Loucy (cell line): ENCODE measurements at regions not wholly inside any gene's neighbourhood (a gene's known extent, or its start where the extent isn't known, plus 50 kb on each side); places are given as distances from the start of the nearest gene placed in this dataset.

Source experiments
- H2AFZ ChIP-seq: fragments of 200-600 bp; sonication (generic); 2 replicates; pipeline ENCODE4 v1.6.0; 2016; ENCODE audit warnings: antibody characterized with exemption, mild to moderate bottlenecking, low read length, moderate library complexity
- H3F3A ChIP-seq: fragments of 200-600 bp; 2 replicates; pipeline ENCODE4 v1.6.0; 2016; ENCODE audit warnings: antibody characterized with exemption, low read depth, mild to moderate bottlenecking
- H3K27me3 ChIP-seq: fragments of 200-600 bp; sonication (generic); 2 replicates; pipeline ENCODE4 v1.6.1; 2014; ENCODE audit warnings: low read length, mild to moderate bottlenecking; ENCODE audit not compliant: insufficient read depth, poor library complexity, severe bottlenecking
- H3K36me3 ChIP-seq: fragments of 200-600 bp; sonication (generic); 2 replicates; pipeline ENCODE4 v1.6.1; 2016; ENCODE audit warnings: low read length; ENCODE audit not compliant: insufficient read depth
- H3K4me1 ChIP-seq: fragments of 200-600 bp; sonication (generic); 2 replicates; pipeline ENCODE4 v1.5.1; 2014; ENCODE audit warnings: low read length, mild to moderate bottlenecking; ENCODE audit not compliant: insufficient read depth, poor library complexity, severe bottlenecking
- H3K4me2 ChIP-seq: fragments of 200-600 bp; sonication (generic); 2 replicates; pipeline ENCODE4 v1.6.0; 2014; ENCODE audit warnings: antibody characterized with exemption, low read length, low read depth, mild to moderate bottlenecking; ENCODE audit not compliant: poor library complexity, severe bottlenecking
- H3K4me3 ChIP-seq: fragments of 200-600 bp; sonication (generic); 2 replicates; pipeline ENCODE4 v1.5.1; 2014; ENCODE audit warnings: low read length, mild to moderate bottlenecking, mixed read lengths; ENCODE audit not compliant: poor library complexity, severe bottlenecking
- H3K79me2 ChIP-seq: fragments of 200-600 bp; sonication (generic); 2 replicates; pipeline ENCODE4 v1.6.1; 2014; ENCODE audit warnings: low read length; ENCODE audit not compliant: insufficient read depth
- H3K9ac ChIP-seq: fragments of 200-600 bp; sonication (generic); 2 replicates; pipeline ENCODE4 v1.6.0; 2014; ENCODE audit warnings: mild to moderate bottlenecking, low read depth, low read length, moderate library complexity; ENCODE audit not compliant: poor library complexity, severe bottlenecking
- H3K9me2 ChIP-seq: fragments of 200-600 bp; sonication (generic); replicated peaks from 2 replicates; pipeline ENCODE4 v1.6.1; 2016; ENCODE audit warnings: low read depth, low read length, mixed read lengths
- H3K9me3 ChIP-seq: fragments of 200-600 bp; sonication (generic); 2 replicates; pipeline ENCODE4 v1.6.1; 2014; ENCODE audit warnings: mild to moderate bottlenecking, antibody characterized with exemption, low read length, low read depth; ENCODE audit not compliant: insufficient read depth
- H4K20me1 ChIP-seq: fragments of 200-600 bp; sonication (generic); 2 replicates; pipeline ENCODE4 v1.6.0; 2014; ENCODE audit warnings: antibody characterized with exemption, low read length, mild to moderate bottlenecking; ENCODE audit not compliant: insufficient read depth, poor library complexity, severe bottlenecking
- CTCF ChIP-seq: fragments of 200-600 bp; sonication (generic); conservative IDR thresholded peaks from 2 replicates; pipeline ENCODE4 v1.5.1; 2014; ENCODE audit warnings: mild to moderate bottlenecking, antibody characterized with exemption, low read length
- EZH2phosphoT487 ChIP-seq: fragments of 200-600 bp; IDR thresholded peaks from 2 replicates; pipeline ENCODE4 v1.6.1; 2018; ENCODE audit warnings: antibody characterized with exemption, mild to moderate bottlenecking, moderate library complexity, borderline replicate concordance

GRCh38 chr4:27101561-27101960 is 240.9 kb downstream of the STIM2 start:
- Histone ChIP-seq H3K4me1 (no peaks in the 10 kb centered on the region), H2AFZ (no peak overlapping the region), H3K36me3 (no peaks in the 10 kb centered on the region), H3K9ac (no peak overlapping the region), H3K9me2 (no peaks in the 10 kb centered on the region), H3F3A (no peaks in the 10 kb centered on the region), H3K27me3 (no peaks in the 10 kb centered on the region), H3K79me2 (no peaks in the 10 kb centered on the region), H4K20me1 (no peaks in the 10 kb centered on the region), H3K4me3 (no peak overlapping the region), H3K4me2 (no peak overlapping the region), H3K9me3 (no peaks in the 10 kb centered on the region)
- TF ChIP-seq CTCF (no peak), EZH2phosphoT487 (no peak)

GRCh38 chr4:27111627-27112026 is 251.0 kb downstream of the STIM2 start:
- Histone ChIP-seq H3K4me1 (no peaks in the 10 kb centered on the region), H3K79me2 (no peaks in the 10 kb centered on the region), H3F3A (no peaks in the 10 kb centered on the region), H3K4me3 (no peak overlapping the region), H3K36me3 (no peaks in the 10 kb centered on the region), H3K4me2 (no peak overlapping the region), H2AFZ (no peak overlapping the region), H3K27me3 (no peaks in the 10 kb centered on the region), H3K9me3 (no peaks in the 10 kb centered on the region), H4K20me1 (no peaks in the 10 kb centered on the region), H3K9me2 (no peaks in the 10 kb centered on the region), H3K9ac (no peak overlapping the region)
- TF ChIP-seq CTCF (no peak), EZH2phosphoT487 (no peak)

GRCh38 chr4:27112587-27112986 is 251.9 kb downstream of the STIM2 start:
- H3F3A ChIP-seq: no peaks in the 10 kb centered on the region
- no peaks in the 10 kb centered on the region for H3K9me3 ChIP-seq
- no peaks in the 10 kb centered on the region for H3K27me3 ChIP-seq

More at GRCh38 chr4:27112587-27112986, 251.9 kb downstream of the STIM2 start:
- no peaks in the 10 kb centered on the region for H3K36me3 ChIP-seq
- H4K20me1 ChIP-seq: no peaks in the 10 kb centered on the region
- no peak overlapping the region for H3K4me2 ChIP-seq
- H3K9me2 ChIP-seq: no peaks in the 10 kb centered on the region
- TF ChIP-seq CTCF (no peak), EZH2phosphoT487 (no peak)
- no peak overlapping the region for H2AFZ ChIP-seq
- H3K4me1 ChIP-seq: no peaks in the 10 kb centered on the region
- no peak overlapping the region for H3K9ac ChIP-seq
- H3K79me2 ChIP-seq: no peaks in the 10 kb centered on the region
- no peak overlapping the region for H3K4me3 ChIP-seq
